ENCODE measurements at regions not wholly inside any gene's neighbourhood (a gene's known extent, or its start where the extent isn't known, plus 50 kb on each side); places are given as distances from the start of the nearest gene placed in this dataset.

- H3K27ac ChIP-seq (ENCODE audit: low read depth, low read length), result no peak overlapping the region
- peak in 1 of 6 donors; percentile 1 for DNase-seq (ENCODE audit: low read depth in 4 of 6, low spot score in 6 of 6)
- no peak overlapping the region for H3K4me3 ChIP-seq (ENCODE audit: low read depth, low read length)
- no peaks in the 10 kb centered on the region for H3K9me3 ChIP-seq (ENCODE audit: control insufficient read depth, insufficient read depth, low read length)
- no peaks in the 10 kb centered on the region for H3K4me1 ChIP-seq (ENCODE audit: control insufficient read depth, insufficient read depth, low read length)
- no peaks in the 10 kb centered on the region for H3K27me3 ChIP-seq (ENCODE audit: control insufficient read depth, insufficient read depth, low read length)
- no peaks in the 10 kb centered on the region for H3K36me3 ChIP-seq (ENCODE audit: control insufficient read depth, insufficient read depth, low read length)
- no CpG with 5 or more reads among the region's 2 CpGs for WGBS (ENCODE audit: insufficient coverage)
Observed at GRCh38 chrX:28321286-28321685, 266.0 kb upstream of the IL1RAPL1 start.

GRCh38 chrX:28312965-28313364 is 274.3 kb upstream of the IL1RAPL1 start:
- Histone ChIP-seq H3K4me3 (ENCODE audit: low read depth, low read length) (no peak overlapping the region), H3K4me1 (ENCODE audit: control insufficient read depth, insufficient read depth, low read length) (no peaks in the 10 kb centered on the region), H3K27me3 (ENCODE audit: control insufficient read depth, insufficient read depth, low read length) (no peaks in the 10 kb centered on the region), H3K27ac (ENCODE audit: low read depth, low read length) (no peak overlapping the region), H3K36me3 (ENCODE audit: control insufficient read depth, insufficient read depth, low read length) (no peaks in the 10 kb centered on the region), H3K9me3 (ENCODE audit: control insufficient read depth, insufficient read depth, low read length) (no peaks in the 10 kb centered on the region)
- 86% methylated on average over 1 of the region's 3 CpGs for WGBS (ENCODE audit: insufficient coverage)
- no peak for DNase-seq (ENCODE audit: low read depth in 4 of 6, low spot score in 6 of 6)

- WGBS (ENCODE audit: insufficient coverage), result no CpG with 5 or more reads among the region's 3 CpGs
- H3K27ac ChIP-seq (ENCODE audit: low read depth, low read length), result no peak overlapping the region
- H3K27me3 ChIP-seq (ENCODE audit: control insufficient read depth, insufficient read depth, low read length), result no peaks in the 10 kb centered on the region
Observed at GRCh38 chrX:28312259-28312658, 275.0 kb upstream of the IL1RAPL1 start.

GRCh38 chrX:28311466-28311865 is 275.8 kb upstream of the IL1RAPL1 start:
- Histone ChIP-seq H3K4me3 (ENCODE audit: low read depth, low read length) (no peak overlapping the region), H3K27ac (ENCODE audit: low read depth, low read length) (no peak overlapping the region), H3K36me3 (ENCODE audit: control insufficient read depth, insufficient read depth, low read length) (no peaks in the 10 kb centered on the region), H3K4me1 (ENCODE audit: control insufficient read depth, insufficient read depth, low read length) (no peaks in the 10 kb centered on the region), H3K27me3 (ENCODE audit: control insufficient read depth, insufficient read depth, low read length) (no peaks in the 10 kb centered on the region), H3K9me3 (ENCODE audit: control insufficient read depth, insufficient read depth, low read length) (no peaks in the 10 kb centered on the region)
- DNase-seq (ENCODE audit: low read depth in 4 of 6, low spot score in 6 of 6), result peak in 1 of 6 donors; percentile 21
- 78% methylated on average over 2 of the region's 3 CpGs for WGBS (ENCODE audit: insufficient coverage)

More at GRCh38 chrX:28312259-28312658, 275.0 kb upstream of the IL1RAPL1 start:
- Histone ChIP-seq H3K4me1 (ENCODE audit: control insufficient read depth, insufficient read depth, low read length) (no peaks in the 10 kb centered on the region), H3K4me3 (ENCODE audit: low read depth, low read length) (no peak overlapping the region), H3K9me3 (ENCODE audit: control insufficient read depth, insufficient read depth, low read length) (no peaks in the 10 kb centered on the region), H3K36me3 (ENCODE audit: control insufficient read depth, insufficient read depth, low read length) (no peaks in the 10 kb centered on the region)
- DNase-seq (ENCODE audit: low read depth in 4 of 6, low spot score in 6 of 6), result no peak

GRCh38 chrX:28303486-28303885 is 283.8 kb upstream of the IL1RAPL1 start:
- no peaks in the 10 kb centered on the region for H3K27me3 ChIP-seq (ENCODE audit: control insufficient read depth, insufficient read depth, low read length)
- no peak for DNase-seq (ENCODE audit: low read depth in 4 of 6, low spot score in 6 of 6)
- H3K27ac ChIP-seq (ENCODE audit: low read depth, low read length), result no peak overlapping the region
- no peaks in the 10 kb centered on the region for H3K4me1 ChIP-seq (ENCODE audit: control insufficient read depth, insufficient read depth, low read length)
- H3K9me3 ChIP-seq (ENCODE audit: control insufficient read depth, insufficient read depth, low read length), result no peaks in the 10 kb centered on the region
- H3K4me3 ChIP-seq (ENCODE audit: low read depth, low read length), result no peak overlapping the region
- no peaks in the 10 kb centered on the region for H3K36me3 ChIP-seq (ENCODE audit: control insufficient read depth, insufficient read depth, low read length)
- WGBS (ENCODE audit: insufficient coverage), result no CpG with 5 or more reads among the region's 2 CpGs

- DNase-seq (ENCODE audit: low read depth in 4 of 6, low spot score in 6 of 6), result peak in 1 of 6 donors; percentile 58
- no peaks in the 10 kb centered on the region for H3K36me3 ChIP-seq (ENCODE audit: control insufficient read depth, insufficient read depth, low read length)
- no peaks in the 10 kb centered on the region for H3K27me3 ChIP-seq (ENCODE audit: control insufficient read depth, insufficient read depth, low read length)
- H3K27ac ChIP-seq (ENCODE audit: low read depth, low read length), result no peak overlapping the region
- WGBS (ENCODE audit: insufficient coverage), result 54% methylated on average over 1 of the region's 1 CpG
- H3K4me3 ChIP-seq (ENCODE audit: low read depth, low read length), result no peak overlapping the region
- no peaks in the 10 kb centered on the region for H3K9me3 ChIP-seq (ENCODE audit: control insufficient read depth, insufficient read depth, low read length)
- no peaks in the 10 kb centered on the region for H3K4me1 ChIP-seq (ENCODE audit: control insufficient read depth, insufficient read depth, low read length)
Observed at GRCh38 chrX:28278726-28279125, 297.5 kb upstream of the DCAF8L1 start.

GRCh38 chrX:28278251-28278650 is 297.0 kb upstream of the DCAF8L1 start:
- WGBS (ENCODE audit: insufficient coverage), result no CpG with 5 or more reads among the region's 4 CpGs
- Histone ChIP-seq H3K27ac (ENCODE audit: low read depth, low read length) (no peak overlapping the region), H3K36me3 (ENCODE audit: control insufficient read depth, insufficient read depth, low read length) (no peaks in the 10 kb centered on the region), H3K4me1 (ENCODE audit: control insufficient read depth, insufficient read depth, low read length) (no peaks in the 10 kb centered on the region), H3K27me3 (ENCODE audit: control insufficient read depth, insufficient read depth, low read length) (no peaks in the 10 kb centered on the region), H3K9me3 (ENCODE audit: control insufficient read depth, insufficient read depth, low read length) (no peaks in the 10 kb centered on the region), H3K4me3 (ENCODE audit: low read depth, low read length) (no peak overlapping the region)
- DNase-seq (ENCODE audit: low read depth in 4 of 6, low spot score in 6 of 6), result peak in 1 of 6 donors; percentile 2

GRCh38 chrX:28273736-28274135 is 292.5 kb upstream of the DCAF8L1 start:
- WGBS (ENCODE audit: insufficient coverage), result 67% methylated on average over 1 of the region's 3 CpGs
- Histone ChIP-seq H3K9me3 (ENCODE audit: control insufficient read depth, insufficient read depth, low read length) (no peaks in the 10 kb centered on the region), H3K4me3 (ENCODE audit: low read depth, low read length) (no peak overlapping the region), H3K27me3 (ENCODE audit: control insufficient read depth, insufficient read depth, low read length) (no peaks in the 10 kb centered on the region), H3K27ac (ENCODE audit: low read depth, low read length) (no peak overlapping the region), H3K36me3 (ENCODE audit: control insufficient read depth, insufficient read depth, low read length) (no peaks in the 10 kb centered on the region), H3K4me1 (ENCODE audit: control insufficient read depth, insufficient read depth, low read length) (no peaks in the 10 kb centered on the region)
- no peak for DNase-seq (ENCODE audit: low read depth in 4 of 6, low spot score in 6 of 6)

- 89% methylated on average over 5 of the region's 7 CpGs for WGBS (ENCODE audit: insufficient coverage)
- H3K36me3 ChIP-seq (ENCODE audit: control insufficient read depth, insufficient read depth, low read length), result no peaks in the 10 kb centered on the region
- H3K9me3 ChIP-seq (ENCODE audit: control insufficient read depth, insufficient read depth, low read length), result no peaks in the 10 kb centered on the region
- H3K4me3 ChIP-seq (ENCODE audit: low read depth, low read length), result no peak overlapping the region
- H3K27ac ChIP-seq (ENCODE audit: low read depth, low read length), result no peak overlapping the region
- no peak for DNase-seq (ENCODE audit: low read depth in 4 of 6, low spot score in 6 of 6)
- H3K4me1 ChIP-seq (ENCODE audit: control insufficient read depth, insufficient read depth, low read length), result no peaks in the 10 kb centered on the region
- H3K27me3 ChIP-seq (ENCODE audit: control insufficient read depth, insufficient read depth, low read length), result no peaks in the 10 kb centered on the region
Observed at GRCh38 chrX:28246675-28247074, 265.4 kb upstream of the DCAF8L1 start.

GRCh38 chrX:28229217-28229616 is 248.0 kb upstream of the DCAF8L1 start:
- Histone ChIP-seq H3K36me3 (ENCODE audit: control insufficient read depth, insufficient read depth, low read length) (no peaks in the 10 kb centered on the region), H3K4me3 (ENCODE audit: low read depth, low read length) (no peak overlapping the region), H3K4me1 (ENCODE audit: control insufficient read depth, insufficient read depth, low read length) (no peaks in the 10 kb centered on the region), H3K27me3 (ENCODE audit: control insufficient read depth, insufficient read depth, low read length) (no peaks in the 10 kb centered on the region), H3K27ac (ENCODE audit: low read depth, low read length) (no peak overlapping the region), H3K9me3 (ENCODE audit: control insufficient read depth, insufficient read depth, low read length) (no peaks in the 10 kb centered on the region)
- DNase-seq (ENCODE audit: low read depth in 4 of 6, low spot score in 6 of 6), result no peak

All from spinal cord (tissue), 9 donors.